ENCODE measurements at regions not wholly inside any gene's neighbourhood (a gene's known extent, or its start where the extent isn't known, plus 50 kb on each side); places are given as distances from the start of the nearest gene placed in this dataset.

DNA sequence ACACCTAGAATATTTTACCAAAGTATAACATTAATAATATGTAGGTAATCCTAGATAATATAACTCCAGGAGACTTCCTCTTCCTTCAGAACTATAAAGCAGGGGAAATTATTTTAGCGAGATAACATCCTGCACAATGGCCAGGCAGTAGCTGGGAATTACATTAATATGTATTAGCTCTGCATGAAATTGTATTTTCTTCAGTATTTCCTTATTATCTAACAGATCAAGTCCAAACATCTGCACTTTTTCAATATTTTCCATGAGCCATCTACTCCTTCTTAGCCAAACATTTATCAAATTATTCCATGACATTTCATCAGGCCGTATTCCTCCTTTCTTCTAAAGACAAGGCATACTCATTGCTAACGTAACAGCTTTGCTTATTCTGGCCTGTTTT lies 98.8 kb upstream of the PCDH9 start:
- no peak overlapping the region for H3K4me3 ChIP-seq
- no peak overlapping the region for H3K27ac ChIP-seq

DNA sequence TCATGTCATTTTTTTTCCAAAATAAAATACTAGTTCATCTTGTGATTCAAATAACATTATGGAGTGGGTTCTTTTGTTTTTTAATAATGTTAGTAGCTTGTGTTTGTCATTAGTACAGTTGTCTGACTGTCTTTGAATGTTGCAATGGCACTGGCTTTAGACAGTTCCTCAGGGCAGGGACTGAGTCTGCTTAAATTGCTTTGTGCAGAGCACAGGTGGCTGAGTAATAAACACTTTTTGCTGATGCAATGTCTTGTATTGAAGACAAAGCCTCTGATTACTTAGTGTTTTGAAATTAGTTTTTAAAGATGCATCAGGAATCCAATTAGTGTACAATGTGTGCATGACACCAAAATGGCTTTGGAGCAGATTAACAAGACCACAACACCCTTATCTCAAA lies 88.7 kb upstream of the PCDH9 start:
- Histone ChIP-seq H3K4me3 (no peak overlapping the region), H3K27ac (no peak overlapping the region)

DNA sequence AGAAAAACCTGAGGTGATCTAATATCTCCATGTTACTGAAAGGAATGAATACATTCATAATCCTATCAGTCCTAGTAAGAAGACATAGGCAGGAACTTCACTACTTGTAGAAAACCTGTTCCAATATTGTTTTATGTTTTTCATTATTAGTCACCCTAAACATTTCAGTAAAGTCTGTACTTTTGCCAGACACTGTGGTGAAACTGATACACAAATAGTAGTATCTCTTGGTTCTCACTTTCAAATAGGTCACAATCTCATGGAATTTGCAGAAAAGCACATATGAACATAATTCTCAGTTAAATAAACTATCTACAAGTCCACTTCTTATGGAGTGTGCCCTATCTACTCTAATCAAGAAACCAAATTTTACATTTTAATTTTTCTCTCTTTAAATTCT lies 88.3 kb upstream of the PCDH9 start:
- Histone ChIP-seq H3K4me3 (no peak overlapping the region), H3K27ac (no peak overlapping the region)

DNA sequence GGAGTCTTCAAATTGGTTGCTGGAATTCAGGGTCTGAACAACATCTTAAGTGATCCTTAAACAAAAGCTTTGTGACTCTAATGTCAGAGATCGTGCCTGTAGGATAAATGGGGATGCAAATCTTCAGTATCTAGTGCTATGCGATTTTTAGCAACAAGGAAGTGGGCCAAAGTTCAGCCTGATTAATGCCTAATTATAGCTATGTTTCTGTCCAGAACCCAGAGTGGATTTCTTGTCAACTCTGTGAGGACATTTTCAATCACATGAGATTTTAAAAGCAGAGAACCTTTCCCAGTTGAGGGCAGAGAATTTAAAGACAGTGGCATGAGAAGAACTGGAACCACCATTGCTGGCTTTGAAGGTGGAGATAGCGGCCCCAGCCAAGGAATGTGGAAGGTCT lies 84.3 kb upstream of the PCDH9 start:
- Histone ChIP-seq H3K4me3 (no peak overlapping the region), H3K27ac (no peak overlapping the region)

DNA sequence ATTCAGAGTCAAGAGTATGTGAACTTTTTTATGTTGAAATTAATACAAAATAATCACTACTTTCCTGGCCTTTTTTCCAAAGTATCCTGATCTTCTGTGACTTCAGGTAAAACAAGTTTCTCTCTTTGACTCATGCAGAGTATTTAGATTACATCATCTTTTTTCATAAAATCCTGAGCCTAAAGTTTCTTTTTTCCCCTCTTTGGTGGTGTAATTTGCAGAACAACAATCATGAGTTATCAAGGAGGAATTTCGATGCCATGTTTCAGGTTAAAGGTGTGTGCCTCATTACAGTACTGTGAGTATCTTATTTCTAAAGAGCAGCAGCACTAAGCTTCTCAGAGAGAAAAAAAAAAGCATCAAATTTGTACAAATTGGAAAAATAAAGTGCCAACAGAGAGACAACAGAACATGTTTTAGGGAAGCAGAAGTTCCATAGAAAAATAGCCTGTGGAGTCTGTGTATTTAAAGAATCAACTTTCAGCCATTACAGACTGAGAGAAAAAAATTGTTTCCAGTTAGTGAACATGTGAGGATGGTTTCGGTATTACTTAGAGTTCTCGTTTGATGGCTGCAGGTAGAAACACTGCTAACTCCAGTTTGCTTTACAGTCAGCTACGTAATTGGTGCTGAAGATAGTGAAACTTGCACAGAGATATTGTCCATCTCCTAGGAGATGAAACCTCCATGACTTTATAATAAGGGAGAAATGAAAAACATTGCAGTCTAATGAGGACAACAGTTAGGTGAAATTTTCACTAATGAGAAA lies 78.1 kb upstream of the PCDH9 start:
- no peak overlapping the region for H3K27ac ChIP-seq
- H3K4me3 ChIP-seq: no peak overlapping the region

DNA sequence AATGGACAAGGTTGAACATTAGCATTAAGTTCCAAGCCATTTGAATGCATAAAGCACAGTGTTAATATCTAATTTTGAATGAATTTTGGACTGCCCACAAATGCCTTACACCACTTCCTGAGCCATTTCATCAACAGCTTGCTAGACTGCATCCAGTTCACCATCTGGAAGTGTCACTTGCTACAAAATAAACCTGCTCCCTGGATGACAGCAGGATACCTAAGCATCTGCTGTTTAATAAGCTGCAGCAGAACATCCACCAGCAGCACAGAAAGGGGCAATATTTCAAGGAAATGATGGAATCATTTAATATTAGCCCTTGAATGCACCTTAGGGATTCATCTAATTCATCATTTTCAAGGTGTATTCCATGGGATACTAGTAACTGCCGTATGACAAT lies 76.6 kb upstream of the PCDH9 start:
- no peak overlapping the region for H3K4me3 ChIP-seq
- no peak overlapping the region for H3K27ac ChIP-seq

DNA sequence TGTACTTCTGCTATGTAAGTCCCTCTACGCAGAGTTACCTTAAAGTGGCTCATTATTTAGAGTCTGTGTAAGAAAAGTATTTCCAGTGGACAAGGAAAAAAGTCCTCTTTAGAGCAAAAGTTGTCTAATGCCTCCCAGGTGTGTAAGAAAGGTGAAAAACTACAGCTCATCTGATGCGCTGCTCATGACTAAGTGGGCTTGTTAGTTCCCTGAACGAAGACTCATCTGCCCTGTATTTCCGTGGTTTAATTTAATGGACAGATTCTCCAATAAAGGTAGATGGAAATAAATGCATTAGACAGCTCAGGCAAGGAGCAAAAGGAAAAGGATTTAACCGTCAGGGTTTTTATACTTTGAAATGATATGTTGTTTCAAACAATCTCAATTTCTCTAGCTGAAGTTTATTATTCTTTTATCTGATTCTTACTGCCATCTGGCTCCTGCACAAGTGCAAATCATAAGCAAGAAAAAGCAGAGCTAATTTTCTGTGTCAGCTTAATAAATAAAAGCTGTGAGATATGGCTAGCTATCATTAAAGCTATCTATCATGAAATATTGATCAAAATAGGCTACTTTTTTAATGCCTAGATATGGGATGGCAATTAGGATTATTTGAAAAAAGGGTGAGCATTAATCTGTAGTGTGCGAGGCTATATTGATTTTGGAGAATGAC lies 73.7 kb upstream of the PCDH9 start:
- H3K27ac ChIP-seq: no peak overlapping the region
- no peak overlapping the region for H3K4me3 ChIP-seq

DNA sequence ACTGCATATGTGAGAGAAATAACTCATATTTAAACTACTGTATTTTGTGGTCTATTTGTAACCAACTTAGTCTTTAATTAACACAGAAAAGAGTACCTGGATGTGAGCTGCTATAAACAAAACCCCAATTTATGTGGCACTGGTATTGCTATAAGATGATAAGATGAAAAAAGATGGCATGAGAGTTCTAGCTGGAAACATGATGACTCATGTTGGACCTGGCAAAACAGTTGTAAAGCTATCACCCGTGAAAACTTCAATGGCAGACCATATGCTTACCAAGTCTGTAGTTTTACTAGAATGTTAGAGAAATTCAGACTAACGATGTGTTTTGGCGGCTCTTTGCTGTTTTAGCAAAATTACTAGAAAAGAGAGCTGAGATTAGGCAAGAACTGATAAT lies 69.6 kb upstream of the PCDH9 start:
- H3K4me3 ChIP-seq: no peak overlapping the region
- H3K27ac ChIP-seq: no peak overlapping the region

DNA sequence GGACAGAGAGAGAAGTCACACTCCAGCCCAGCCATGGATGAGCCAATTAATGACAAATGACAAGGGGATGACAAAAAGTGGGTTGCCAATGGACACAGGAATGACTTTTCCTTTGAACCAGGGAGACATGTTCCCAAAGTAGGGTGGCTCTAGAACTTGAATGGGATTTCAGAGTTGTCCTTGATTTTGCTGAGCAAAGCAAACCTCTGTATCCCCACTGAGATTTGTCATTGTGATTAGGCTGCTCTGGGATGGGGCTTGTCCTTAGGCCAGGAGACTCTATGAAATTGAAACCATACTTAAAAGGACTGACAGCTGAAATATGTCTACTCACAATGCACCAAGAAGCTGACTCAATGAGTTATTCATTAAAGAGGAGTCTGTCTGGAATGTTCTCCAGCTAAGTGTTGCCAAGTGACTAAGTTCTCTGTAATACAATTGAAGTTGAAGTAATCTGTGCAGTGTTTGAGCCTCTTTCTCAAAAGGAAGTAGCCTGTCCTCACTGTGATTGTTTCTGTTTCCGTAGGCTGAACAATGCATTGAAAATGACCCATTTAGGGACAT lies 69.0 kb upstream of the PCDH9 start:
- Histone ChIP-seq H3K4me3 (no peak overlapping the region), H3K27ac (no peak overlapping the region)

DNA sequence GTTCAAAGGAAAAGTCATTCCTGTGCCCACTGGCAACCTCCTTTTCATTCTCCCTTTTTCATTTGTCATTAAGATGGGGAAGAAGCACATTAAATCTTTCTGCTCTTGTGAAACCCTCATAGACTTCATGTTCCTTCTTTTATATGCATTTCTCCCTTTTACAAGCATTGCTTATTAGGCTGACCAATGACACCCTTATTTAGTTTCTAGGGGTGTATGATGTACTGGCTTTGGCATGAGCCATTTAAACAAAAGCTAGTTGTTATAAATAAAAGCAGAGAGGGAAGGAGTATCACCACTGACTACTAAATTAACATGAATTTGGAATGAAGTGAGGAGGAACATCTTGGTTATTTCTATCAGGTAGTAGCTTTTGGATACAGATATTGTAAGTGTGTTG lies 68.2 kb upstream of the PCDH9 start:
- no peak overlapping the region for H3K4me3 ChIP-seq
- H3K27ac ChIP-seq: no peak overlapping the region

DNA sequence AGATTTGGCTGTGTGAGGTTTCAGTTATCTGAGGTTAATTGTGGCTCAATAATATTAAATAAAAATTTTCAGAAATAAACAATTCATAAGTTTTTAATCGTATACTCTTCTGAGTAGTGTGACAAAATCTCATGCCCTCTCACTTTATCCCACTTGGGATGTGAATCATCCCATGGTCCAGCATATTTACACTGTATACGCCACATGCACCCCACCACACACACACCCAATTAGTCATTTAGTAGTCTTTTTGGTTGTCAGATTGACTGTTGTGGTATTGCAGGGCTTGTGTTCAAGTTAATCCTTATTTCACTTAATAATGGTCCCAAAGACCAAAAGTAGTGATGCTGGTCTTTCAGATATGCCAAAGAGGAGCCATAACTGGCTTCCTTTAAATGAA lies 66.4 kb upstream of the PCDH9 start:
- no peak overlapping the region for H3K27ac ChIP-seq
- no peak overlapping the region for H3K4me3 ChIP-seq

DNA sequence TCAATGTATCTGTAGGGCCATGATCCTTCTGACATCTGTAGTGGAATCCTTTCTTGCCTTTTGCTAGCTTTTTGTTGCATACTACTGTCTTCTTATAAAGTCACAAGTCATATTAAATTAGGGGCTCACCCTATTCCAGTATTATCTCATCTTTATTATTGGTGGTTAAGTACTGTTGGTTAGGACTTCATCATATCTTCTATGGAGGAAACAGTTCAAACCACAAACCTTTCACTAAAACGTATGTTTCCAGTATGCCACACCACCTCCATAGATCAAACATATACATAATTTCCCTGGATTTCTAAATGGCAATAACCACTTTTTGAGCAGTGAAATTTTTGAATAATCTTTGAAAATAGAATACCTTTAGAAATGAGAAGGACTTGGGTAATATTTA lies 62.8 kb upstream of the PCDH9 start:
- H3K27ac ChIP-seq: no peak overlapping the region
- H3K4me3 ChIP-seq: no peak overlapping the region

DNA sequence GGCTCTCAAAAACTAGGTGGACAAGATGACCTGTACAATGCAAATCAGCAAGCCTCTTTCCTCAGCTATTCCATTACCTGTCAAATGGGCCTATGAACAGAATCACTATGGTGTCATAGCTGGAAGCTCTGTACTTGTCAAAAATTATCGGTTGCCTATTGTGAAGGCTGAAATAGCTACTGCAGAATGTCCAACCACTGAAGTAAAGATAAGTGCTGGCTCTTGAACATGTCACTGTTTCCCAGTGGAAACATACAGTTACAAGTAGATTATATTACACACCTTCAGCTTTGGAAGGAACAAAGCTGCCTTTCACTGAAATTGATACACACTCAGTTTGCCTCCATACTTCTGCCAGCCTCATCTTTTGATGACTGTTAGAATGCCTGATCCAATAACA lies 55.5 kb upstream of the PCDH9 start:
- Histone ChIP-seq H3K27ac (no peak overlapping the region), H3K4me3 (no peak overlapping the region)

DNA sequence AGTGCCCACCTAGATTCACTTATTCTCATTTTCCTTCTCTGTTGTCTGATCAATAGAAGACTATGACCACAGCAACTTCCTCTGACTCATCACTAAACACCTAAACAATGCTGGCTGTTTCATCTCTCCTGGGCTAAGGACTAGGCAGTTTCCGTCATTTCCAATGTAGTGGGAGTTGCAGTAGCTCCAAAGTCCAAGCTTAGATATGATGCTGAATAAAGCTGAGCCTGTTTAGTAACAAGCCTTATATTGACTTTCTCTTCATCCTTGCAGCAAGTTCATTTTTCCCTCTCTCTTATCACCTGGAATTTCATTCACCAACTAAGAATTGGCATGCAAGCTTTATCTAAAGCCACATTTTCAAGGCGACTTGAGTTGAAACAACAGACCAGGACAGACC lies 53.5 kb upstream of the PCDH9 start:
- no peak overlapping the region for H3K27ac ChIP-seq
- no peak overlapping the region for H3K4me3 ChIP-seq

DNA sequence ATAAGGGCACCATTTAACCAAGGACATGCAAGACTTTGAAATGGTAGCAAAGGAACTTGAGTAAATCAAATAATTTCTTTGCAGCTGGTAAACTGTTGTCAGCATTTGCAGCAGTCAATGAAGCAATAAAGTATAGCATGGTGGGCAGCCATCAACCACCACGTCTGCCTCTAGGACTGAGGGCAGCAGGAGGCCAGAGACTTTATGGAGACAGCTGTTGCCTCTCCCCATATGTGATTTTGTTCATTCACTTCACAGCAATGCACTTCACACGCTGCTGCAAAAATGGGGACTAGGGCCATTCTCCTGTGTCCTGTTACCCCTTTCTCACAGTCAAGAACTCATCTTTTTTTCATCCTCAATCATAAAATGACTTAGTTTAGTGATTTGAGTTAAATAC lies 51.3 kb upstream of the PCDH9 start:
- Histone ChIP-seq H3K27ac (no peak overlapping the region), H3K4me3 (no peak overlapping the region)

Measured in skin epidermis (tissue), 12 donors.